ENCODE measurements at regions not wholly inside any gene's neighbourhood (a gene's known extent, or its start where the extent isn't known, plus 50 kb on each side); places are given as distances from the start of the nearest gene placed in this dataset.
"Not testable (repeated sequence)": the region's sequence is repeated elsewhere in the genome, so short reads cannot be mapped to it uniquely, and the experiment has no call there.

GRCh38 chr5:3325972-3326840, 269.4 kb upstream of the IRX1 start:
- Histone ChIP-seq H3K9ac (ENCODE audit: low read length in 3 of 3) (no peak overlapping the region), H3K4me3 (ENCODE audit: low read length in 3 of 3) (no peak overlapping the region), H3K4me1 (ENCODE audit: control insufficient read depth in 2 of 3, insufficient read depth in 2 of 3, low read depth in 1 of 3, low read length in 3 of 3) (no peaks in the 10 kb centered on the region), H3K36me3 (ENCODE audit: control insufficient read depth in 2 of 3, insufficient read depth in 3 of 3, low read length in 3 of 3) (no peaks in the 10 kb centered on the region), H3K9me3 (ENCODE audit: control insufficient read depth in 2 of 3, insufficient read depth in 1 of 3, low read length in 3 of 3) (no peaks in the 10 kb centered on the region), H3K27ac (ENCODE audit: low read depth in 2 of 2, low read length in 2 of 2) (no peak overlapping the region), H3K27me3 (ENCODE audit: control insufficient read depth, insufficient read depth, low read length) (no peaks in the 10 kb centered on the region)
- no peak for TF ChIP-seq CTCF (IDR thresholded peaks at IDR 0.05; ENCODE audit: borderline replicate concordance, extremely low read depth, insufficient read depth)
- intact Hi-C loops (cut with DNase I): no loop called here
- DNase-seq (no peak), FAIRE-seq (no peak)

DNA sequence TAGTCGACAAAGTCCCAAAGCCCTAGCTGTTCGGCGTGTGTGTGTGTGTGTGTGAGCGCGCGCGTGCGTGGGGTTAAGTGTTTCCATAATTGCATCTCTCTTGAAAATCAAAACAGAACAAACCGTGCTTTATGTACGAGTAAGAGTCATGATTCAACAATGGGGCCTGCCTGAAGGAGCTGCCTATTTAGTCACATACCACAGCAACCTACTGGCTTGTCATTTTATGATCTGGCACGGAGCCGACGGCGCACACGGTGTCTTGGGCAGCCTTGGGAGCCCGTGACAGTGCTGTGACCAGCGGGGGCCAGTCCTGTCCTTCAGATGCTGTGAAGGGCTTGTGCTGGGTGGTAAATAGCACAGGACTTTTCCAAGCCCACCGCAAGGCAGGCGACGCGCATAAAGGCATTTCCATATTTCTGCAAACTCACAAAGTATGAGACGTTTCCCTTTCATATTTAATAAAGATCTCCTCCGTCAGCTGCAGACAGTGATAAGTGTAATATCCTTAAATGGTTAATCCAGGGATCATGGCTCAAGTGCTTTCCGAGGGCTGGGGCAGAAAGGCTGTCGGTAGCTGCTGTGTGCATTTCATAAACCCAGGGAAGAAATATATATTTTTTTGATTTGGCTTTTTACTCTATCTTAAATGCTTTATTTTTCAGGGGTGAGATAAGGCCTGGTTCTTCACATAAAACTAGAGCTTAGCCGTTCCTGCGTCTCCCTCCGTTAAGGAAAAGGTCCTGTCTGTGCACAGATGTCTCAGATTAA, 270.2 kb upstream of the IRX1 start:
- H3K36me3 ChIP-seq (ENCODE audit: control insufficient read depth in 2 of 3, insufficient read depth in 3 of 3, low read length in 3 of 3): no peaks in the 10 kb centered on the region
- H3K4me1 ChIP-seq (ENCODE audit: control insufficient read depth in 2 of 3, insufficient read depth in 2 of 3, low read depth in 1 of 3, low read length in 3 of 3): no peaks in the 10 kb centered on the region
- FAIRE-seq (no peak), DNase-seq (peak in 3 of 5 donors; percentile 24 to 50 (median 29))
- no peak overlapping the region for H3K9ac ChIP-seq (ENCODE audit: low read length in 3 of 3)
- TF ChIP-seq CTCF (IDR thresholded peaks at IDR 0.05; ENCODE audit: borderline replicate concordance, extremely low read depth, insufficient read depth): no peak
- H3K9me3 ChIP-seq (ENCODE audit: control insufficient read depth in 2 of 3, insufficient read depth in 1 of 3, low read length in 3 of 3): no peaks in the 10 kb centered on the region
- no peak overlapping the region for H3K4me3 ChIP-seq (ENCODE audit: low read length in 3 of 3)
- H3K27ac ChIP-seq (ENCODE audit: low read depth in 2 of 2, low read length in 2 of 2): no peak overlapping the region
- no peaks in the 10 kb centered on the region for H3K27me3 ChIP-seq (ENCODE audit: control insufficient read depth, insufficient read depth, low read length)
- intact Hi-C loops (cut with DNase I): no loop called here

DNA sequence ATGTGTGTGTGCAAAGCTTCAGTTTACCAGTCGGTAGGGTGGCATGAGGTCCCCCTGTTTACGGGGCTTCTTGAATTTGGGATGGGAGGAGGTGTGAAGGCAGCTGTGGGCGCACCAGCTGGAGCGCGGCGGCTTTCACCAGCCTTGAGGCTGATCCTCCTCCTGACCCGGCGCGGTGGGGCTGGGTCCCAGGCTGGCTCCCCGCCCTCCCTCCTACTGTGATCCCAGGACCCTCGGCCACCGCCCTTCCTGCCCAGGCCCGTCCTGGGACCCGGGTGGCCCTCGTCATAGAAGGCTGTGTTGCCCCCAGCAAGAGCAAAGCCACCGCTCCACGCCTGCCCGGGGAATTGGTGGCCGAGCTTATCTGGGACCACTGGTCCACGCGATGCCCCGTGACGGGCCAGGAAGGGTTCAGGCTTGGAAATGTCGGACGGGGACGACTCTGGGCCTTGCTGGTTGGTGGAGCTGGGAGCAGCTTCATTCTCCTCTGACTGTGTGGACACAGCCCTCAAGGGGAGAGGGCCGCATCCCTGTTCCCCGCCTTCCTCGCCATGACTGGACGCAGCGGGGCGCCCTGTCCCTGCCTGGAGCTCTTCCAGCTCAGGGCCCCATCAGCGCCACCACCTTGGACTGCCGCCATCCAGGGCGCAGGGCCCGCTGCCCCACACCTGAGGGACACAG, 271.1 kb upstream of the IRX1 start:
- no peak for TF ChIP-seq CTCF (IDR thresholded peaks at IDR 0.05; ENCODE audit: borderline replicate concordance, extremely low read depth, insufficient read depth)
- Histone ChIP-seq H3K36me3 (ENCODE audit: control insufficient read depth in 2 of 3, insufficient read depth in 3 of 3, low read length in 3 of 3) (no peaks in the 10 kb centered on the region), H3K4me3 (ENCODE audit: low read length in 3 of 3) (no peak overlapping the region), H3K4me1 (ENCODE audit: control insufficient read depth in 2 of 3, insufficient read depth in 2 of 3, low read depth in 1 of 3, low read length in 3 of 3) (no peaks in the 10 kb centered on the region), H3K27me3 (ENCODE audit: control insufficient read depth, insufficient read depth, low read length) (no peaks in the 10 kb centered on the region), H3K9me3 (ENCODE audit: control insufficient read depth in 2 of 3, insufficient read depth in 1 of 3, low read length in 3 of 3) (no peaks in the 10 kb centered on the region), H3K9ac (ENCODE audit: low read length in 3 of 3) (no peak overlapping the region), H3K27ac (ENCODE audit: low read depth in 2 of 2, low read length in 2 of 2) (no peak overlapping the region)
- DNase-seq (no peak), FAIRE-seq (no peak)
- intact Hi-C loops (cut with DNase I): no loop called here

DNA sequence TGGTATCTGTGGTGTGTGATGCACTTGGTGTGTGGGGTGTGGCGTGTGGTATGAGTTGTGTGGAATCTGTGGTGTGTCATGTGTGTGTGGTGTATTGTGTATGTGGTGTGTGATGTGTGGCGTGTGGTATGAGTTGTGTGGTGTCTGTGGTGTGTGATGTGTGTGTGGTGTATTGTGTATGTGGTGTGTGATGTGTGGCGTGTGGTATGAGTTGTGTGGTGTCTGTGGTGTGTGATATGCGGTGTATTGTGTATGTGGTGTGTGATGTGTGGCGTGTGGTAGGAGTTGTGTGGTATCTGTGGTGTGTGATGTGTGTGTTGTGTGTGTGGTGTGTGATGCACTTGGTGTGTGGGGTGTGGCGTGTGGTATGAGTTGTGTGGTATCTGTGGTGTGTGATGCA, 271.7 kb upstream of the IRX1 start:
- H3K9me3 ChIP-seq (ENCODE audit: control insufficient read depth in 2 of 3, insufficient read depth in 1 of 3, low read length in 3 of 3); intact Hi-C loops (cut with DNase I); H3K9ac ChIP-seq (ENCODE audit: low read length in 3 of 3); H3K4me1 ChIP-seq (ENCODE audit: control insufficient read depth in 2 of 3, insufficient read depth in 2 of 3, low read depth in 1 of 3, low read length in 3 of 3); H3K27ac ChIP-seq (ENCODE audit: low read depth in 2 of 2, low read length in 2 of 2); DNase-seq; H3K27me3 ChIP-seq (ENCODE audit: control insufficient read depth, insufficient read depth, low read length); H3K4me3 ChIP-seq (ENCODE audit: low read length in 3 of 3); H3K36me3 ChIP-seq (ENCODE audit: control insufficient read depth in 2 of 3, insufficient read depth in 3 of 3, low read length in 3 of 3); FAIRE-seq: not testable (repeated sequence)
